ENCODE measurements at regions not wholly inside any gene's neighbourhood (a gene's known extent, or its start where the extent isn't known, plus 50 kb on each side); places are given as distances from the start of the nearest gene placed in this dataset.

GRCh38 chr20:50247196-50248094 is 56.8 kb downstream of the CEBPB start:
- TF ChIP-seq CTCF (IDR thresholded peaks at IDR 0.05; ENCODE audit: extremely low read depth, missing control alignments): no peak
- DNase-seq (ENCODE audit: low spot score): no peak

- no peak for TF ChIP-seq CTCF (IDR thresholded peaks at IDR 0.05; ENCODE audit: extremely low read depth, missing control alignments)
- DNase-seq (ENCODE audit: low spot score): no peak
Measured at GRCh38 chr20:50248104-50248641, 57.5 kb downstream of the CEBPB start.

GRCh38 chr20:50249447-50250388 is 59.1 kb downstream of the CEBPB start:
- no peak for TF ChIP-seq CTCF (IDR thresholded peaks at IDR 0.05; ENCODE audit: extremely low read depth, missing control alignments)
- DNase-seq (ENCODE audit: low spot score): no peak

GRCh38 chr20:50250679-50251382 is 60.2 kb downstream of the CEBPB start:
- no peak for TF ChIP-seq CTCF (IDR thresholded peaks at IDR 0.05; ENCODE audit: extremely low read depth, missing control alignments)
- no peak for DNase-seq (ENCODE audit: low spot score)

GRCh38 chr20:50251383-50251748 is 60.7 kb downstream of the CEBPB start:
- no peak for TF ChIP-seq CTCF (IDR thresholded peaks at IDR 0.05; ENCODE audit: extremely low read depth, missing control alignments)
- no peak for DNase-seq (ENCODE audit: low spot score)

GRCh38 chr20:50251992-50252511 is 61.4 kb downstream of the CEBPB start:
- DNase-seq (ENCODE audit: low spot score): no peak
- no peak for TF ChIP-seq CTCF (IDR thresholded peaks at IDR 0.05; ENCODE audit: extremely low read depth, missing control alignments)
